K562 (cell line): ENCODE measurements at regions not wholly inside any gene's neighbourhood (a gene's known extent, or its start where the extent isn't known, plus 50 kb on each side); places are given as distances from the start of the nearest gene placed in this dataset.

Source experiments
- CSDE1 ChIP-seq, 2 experiments: fragments of 450-650 bp; IDR thresholded peaks; 2 replicates each; pipeline ENCODE4 v1.6.1; 2016; ENCODE audit warnings: mild to moderate bottlenecking in 1 of 2
- NR1H2 ChIP-seq: sonication (generic); formaldehyde crosslinking; IDR thresholded peaks from 2 replicates; pipeline ENCODE4 v1.4.0; 2020; ENCODE audit warnings: mild to moderate bottlenecking, missing genetic modification reagents
- NR2C1 ChIP-seq, 2 experiments: fragments of 450-650 bp; IDR thresholded peaks; 2 replicates each; pipeline ENCODE4 v1.6.1; 2017; ENCODE audit warnings: mild to moderate bottlenecking in 2 of 2, antibody characterized with exemption in 1 of 2, inconsistent platforms in 1 of 2, missing compliant biosample characterization in 1 of 2, missing genetic modification characterization in 1 of 2
- POLR2AphosphoS5 ChIP-seq: IDR thresholded peaks from 2 replicates; pipeline ENCODE4 v1.6.1; 2011; ENCODE audit warnings: mild to moderate bottlenecking, low read depth, low read length, moderate library complexity; ENCODE audit not compliant: control insufficient read depth, insufficient read depth
- SOX6 ChIP-seq: fragments of 450-650 bp; IDR thresholded peaks from 2 replicates; pipeline ENCODE4 v1.6.1; 2014; ENCODE audit warnings: mild to moderate bottlenecking
- STAT5B ChIP-seq: fragments of 250-450 bp; sonication (Bioruptor Pico); IDR thresholded peaks from 2 replicates; pipeline ENCODE4 v1.8.0; 2021; ENCODE audit warnings: mild to moderate bottlenecking, inconsistent platforms
- U2AF2 ChIP-seq: fragments of 200-400 bp; formaldehyde crosslinking; optimal IDR thresholded peaks from 2 replicates; pipeline ENCODE3; 2017; ENCODE audit warnings: low read depth, mild to moderate bottlenecking, low read length
- ZNF717 ChIP-seq: fragments of 250-450 bp; sonication (Bioruptor Pico); IDR thresholded peaks from 2 replicates; pipeline ENCODE4 v1.5.0; 2021
- TF ChIP-seq, protein P1 (sequence below): fragments of 450-650 bp; IDR thresholded peaks from 2 replicates; pipeline ENCODE4 v1.6.1; 2016; ENCODE audit warnings: mild to moderate bottlenecking, moderate library complexity
- TF ChIP-seq, protein P2 (sequence below): sonication (generic); formaldehyde crosslinking; IDR thresholded peaks from 2 replicates; pipeline ENCODE4 v1.8.1; 2022; ENCODE audit warnings: missing genetic modification reagents

DNA sequence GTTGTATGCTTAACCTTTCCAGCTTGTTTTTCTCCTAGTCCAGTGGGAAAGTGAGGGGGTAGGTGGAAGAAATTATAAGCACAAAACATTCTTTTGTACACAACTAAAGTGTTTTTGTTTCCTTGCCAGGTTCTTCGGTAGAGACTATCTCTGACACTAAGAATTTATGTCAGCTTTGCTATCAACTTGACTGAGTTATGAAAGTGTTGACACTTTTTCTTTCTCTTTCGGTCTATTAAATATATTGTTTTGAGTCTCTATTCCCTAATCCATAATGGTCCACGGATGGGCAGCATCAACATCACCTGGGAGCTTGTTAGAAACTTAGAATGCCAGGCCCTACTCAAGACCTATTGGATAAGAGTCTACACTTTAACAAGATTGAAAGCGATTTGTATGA lies 195.0 kb upstream of the ATP10B start (continued):
- TF ChIP-seq, protein P1, sequence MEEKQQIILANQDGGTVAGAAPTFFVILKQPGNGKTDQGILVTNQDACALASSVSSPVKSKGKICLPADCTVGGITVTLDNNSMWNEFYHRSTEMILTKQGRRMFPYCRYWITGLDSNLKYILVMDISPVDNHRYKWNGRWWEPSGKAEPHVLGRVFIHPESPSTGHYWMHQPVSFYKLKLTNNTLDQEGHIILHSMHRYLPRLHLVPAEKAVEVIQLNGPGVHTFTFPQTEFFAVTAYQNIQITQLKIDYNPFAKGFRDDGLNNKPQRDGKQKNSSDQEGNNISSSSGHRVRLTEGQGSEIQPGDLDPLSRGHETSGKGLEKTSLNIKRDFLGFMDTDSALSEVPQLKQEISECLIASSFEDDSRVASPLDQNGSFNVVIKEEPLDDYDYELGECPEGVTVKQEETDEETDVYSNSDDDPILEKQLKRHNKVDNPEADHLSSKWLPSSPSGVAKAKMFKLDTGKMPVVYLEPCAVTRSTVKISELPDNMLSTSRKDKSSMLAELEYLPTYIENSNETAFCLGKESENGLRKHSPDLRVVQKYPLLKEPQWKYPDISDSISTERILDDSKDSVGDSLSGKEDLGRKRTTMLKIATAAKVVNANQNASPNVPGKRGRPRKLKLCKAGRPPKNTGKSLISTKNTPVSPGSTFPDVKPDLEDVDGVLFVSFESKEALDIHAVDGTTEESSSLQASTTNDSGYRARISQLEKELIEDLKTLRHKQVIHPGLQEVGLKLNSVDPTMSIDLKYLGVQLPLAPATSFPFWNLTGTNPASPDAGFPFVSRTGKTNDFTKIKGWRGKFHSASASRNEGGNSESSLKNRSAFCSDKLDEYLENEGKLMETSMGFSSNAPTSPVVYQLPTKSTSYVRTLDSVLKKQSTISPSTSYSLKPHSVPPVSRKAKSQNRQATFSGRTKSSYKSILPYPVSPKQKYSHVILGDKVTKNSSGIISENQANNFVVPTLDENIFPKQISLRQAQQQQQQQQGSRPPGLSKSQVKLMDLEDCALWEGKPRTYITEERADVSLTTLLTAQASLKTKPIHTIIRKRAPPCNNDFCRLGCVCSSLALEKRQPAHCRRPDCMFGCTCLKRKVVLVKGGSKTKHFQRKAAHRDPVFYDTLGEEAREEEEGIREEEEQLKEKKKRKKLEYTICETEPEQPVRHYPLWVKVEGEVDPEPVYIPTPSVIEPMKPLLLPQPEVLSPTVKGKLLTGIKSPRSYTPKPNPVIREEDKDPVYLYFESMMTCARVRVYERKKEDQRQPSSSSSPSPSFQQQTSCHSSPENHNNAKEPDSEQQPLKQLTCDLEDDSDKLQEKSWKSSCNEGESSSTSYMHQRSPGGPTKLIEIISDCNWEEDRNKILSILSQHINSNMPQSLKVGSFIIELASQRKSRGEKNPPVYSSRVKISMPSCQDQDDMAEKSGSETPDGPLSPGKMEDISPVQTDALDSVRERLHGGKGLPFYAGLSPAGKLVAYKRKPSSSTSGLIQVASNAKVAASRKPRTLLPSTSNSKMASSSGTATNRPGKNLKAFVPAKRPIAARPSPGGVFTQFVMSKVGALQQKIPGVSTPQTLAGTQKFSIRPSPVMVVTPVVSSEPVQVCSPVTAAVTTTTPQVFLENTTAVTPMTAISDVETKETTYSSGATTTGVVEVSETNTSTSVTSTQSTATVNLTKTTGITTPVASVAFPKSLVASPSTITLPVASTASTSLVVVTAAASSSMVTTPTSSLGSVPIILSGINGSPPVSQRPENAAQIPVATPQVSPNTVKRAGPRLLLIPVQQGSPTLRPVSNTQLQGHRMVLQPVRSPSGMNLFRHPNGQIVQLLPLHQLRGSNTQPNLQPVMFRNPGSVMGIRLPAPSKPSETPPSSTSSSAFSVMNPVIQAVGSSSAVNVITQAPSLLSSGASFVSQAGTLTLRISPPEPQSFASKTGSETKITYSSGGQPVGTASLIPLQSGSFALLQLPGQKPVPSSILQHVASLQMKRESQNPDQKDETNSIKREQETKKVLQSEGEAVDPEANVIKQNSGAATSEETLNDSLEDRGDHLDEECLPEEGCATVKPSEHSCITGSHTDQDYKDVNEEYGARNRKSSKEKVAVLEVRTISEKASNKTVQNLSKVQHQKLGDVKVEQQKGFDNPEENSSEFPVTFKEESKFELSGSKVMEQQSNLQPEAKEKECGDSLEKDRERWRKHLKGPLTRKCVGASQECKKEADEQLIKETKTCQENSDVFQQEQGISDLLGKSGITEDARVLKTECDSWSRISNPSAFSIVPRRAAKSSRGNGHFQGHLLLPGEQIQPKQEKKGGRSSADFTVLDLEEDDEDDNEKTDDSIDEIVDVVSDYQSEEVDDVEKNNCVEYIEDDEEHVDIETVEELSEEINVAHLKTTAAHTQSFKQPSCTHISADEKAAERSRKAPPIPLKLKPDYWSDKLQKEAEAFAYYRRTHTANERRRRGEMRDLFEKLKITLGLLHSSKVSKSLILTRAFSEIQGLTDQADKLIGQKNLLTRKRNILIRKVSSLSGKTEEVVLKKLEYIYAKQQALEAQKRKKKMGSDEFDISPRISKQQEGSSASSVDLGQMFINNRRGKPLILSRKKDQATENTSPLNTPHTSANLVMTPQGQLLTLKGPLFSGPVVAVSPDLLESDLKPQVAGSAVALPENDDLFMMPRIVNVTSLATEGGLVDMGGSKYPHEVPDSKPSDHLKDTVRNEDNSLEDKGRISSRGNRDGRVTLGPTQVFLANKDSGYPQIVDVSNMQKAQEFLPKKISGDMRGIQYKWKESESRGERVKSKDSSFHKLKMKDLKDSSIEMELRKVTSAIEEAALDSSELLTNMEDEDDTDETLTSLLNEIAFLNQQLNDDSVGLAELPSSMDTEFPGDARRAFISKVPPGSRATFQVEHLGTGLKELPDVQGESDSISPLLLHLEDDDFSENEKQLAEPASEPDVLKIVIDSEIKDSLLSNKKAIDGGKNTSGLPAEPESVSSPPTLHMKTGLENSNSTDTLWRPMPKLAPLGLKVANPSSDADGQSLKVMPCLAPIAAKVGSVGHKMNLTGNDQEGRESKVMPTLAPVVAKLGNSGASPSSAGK, result no peak
- TF ChIP-seq, protein P2, sequence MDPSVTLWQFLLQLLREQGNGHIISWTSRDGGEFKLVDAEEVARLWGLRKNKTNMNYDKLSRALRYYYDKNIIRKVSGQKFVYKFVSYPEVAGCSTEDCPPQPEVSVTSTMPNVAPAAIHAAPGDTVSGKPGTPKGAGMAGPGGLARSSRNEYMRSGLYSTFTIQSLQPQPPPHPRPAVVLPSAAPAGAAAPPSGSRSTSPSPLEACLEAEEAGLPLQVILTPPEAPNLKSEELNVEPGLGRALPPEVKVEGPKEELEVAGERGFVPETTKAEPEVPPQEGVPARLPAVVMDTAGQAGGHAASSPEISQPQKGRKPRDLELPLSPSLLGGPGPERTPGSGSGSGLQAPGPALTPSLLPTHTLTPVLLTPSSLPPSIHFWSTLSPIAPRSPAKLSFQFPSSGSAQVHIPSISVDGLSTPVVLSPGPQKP (CRISPR knock-in tag), result no peak
- TF ChIP-seq SOX6, result no peak
- no peak for TF ChIP-seq U2AF2
- TF ChIP-seq POLR2AphosphoS5, result no peak
- no peak for TF ChIP-seq ZNF717 (CRISPR knock-in tag)
- TF ChIP-seq STAT5B (CRISPR knock-in tag), result no peak
- no peak for TF ChIP-seq CSDE1 (IDR thresholded peaks at IDR 0.05)
- TF ChIP-seq NR1H2 (CRISPR knock-in tag), result no peak
- no peak for TF ChIP-seq NR2C1 (IDR thresholded peaks at IDR 0.05)
- no peak for TF ChIP-seq NR2C1 (tag; IDR thresholded peaks at IDR 0.05)
